ENCODE measurements at regions not wholly inside any gene's neighbourhood (a gene's known extent, or its start where the extent isn't known, plus 50 kb on each side); places are given as distances from the start of the nearest gene placed in this dataset.

DNA sequence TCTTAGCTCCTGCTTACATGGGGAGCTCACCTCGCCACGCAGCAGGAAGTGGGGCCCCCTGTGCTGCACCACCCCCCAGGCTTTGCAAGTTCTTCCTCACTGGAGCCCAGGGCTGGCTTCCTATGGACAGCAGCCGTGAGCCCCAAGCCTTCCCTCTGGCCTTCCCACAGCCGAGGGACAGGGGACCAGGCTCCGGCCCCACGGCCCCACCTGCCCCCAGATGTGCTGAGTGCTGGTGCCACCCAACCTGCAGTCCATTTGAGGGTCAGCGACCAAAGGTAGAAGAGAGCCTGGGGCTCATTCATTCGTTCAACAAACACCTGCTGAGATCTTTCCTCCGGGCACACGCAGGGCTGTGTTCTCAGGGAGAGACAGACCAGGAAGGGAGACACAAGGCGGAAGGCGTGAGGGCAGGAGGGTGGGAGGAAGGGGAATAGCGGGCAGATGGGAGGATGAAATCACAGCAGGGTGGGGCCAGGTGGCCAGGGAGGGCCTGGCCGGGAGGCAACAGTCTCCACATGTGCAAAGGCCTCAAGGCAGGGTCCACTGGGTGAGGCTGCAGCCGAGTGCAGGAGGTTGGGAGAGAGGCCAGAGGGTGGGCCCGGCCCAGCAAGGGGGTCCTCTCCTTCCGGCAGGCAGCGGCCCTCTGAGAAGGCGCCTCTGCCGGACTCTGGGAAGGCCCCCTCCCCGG, 100.1 kb downstream of the FOXL3 start:
- no peak overlapping the region for H3K27ac ChIP-seq
- TF ChIP-seq, protein P1, sequence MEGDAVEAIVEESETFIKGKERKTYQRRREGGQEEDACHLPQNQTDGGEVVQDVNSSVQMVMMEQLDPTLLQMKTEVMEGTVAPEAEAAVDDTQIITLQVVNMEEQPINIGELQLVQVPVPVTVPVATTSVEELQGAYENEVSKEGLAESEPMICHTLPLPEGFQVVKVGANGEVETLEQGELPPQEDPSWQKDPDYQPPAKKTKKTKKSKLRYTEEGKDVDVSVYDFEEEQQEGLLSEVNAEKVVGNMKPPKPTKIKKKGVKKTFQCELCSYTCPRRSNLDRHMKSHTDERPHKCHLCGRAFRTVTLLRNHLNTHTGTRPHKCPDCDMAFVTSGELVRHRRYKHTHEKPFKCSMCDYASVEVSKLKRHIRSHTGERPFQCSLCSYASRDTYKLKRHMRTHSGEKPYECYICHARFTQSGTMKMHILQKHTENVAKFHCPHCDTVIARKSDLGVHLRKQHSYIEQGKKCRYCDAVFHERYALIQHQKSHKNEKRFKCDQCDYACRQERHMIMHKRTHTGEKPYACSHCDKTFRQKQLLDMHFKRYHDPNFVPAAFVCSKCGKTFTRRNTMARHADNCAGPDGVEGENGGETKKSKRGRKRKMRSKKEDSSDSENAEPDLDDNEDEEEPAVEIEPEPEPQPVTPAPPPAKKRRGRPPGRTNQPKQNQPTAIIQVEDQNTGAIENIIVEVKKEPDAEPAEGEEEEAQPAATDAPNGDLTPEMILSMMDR (conservative IDR thresholded peaks at IDR 0.05): no peak

DNA sequence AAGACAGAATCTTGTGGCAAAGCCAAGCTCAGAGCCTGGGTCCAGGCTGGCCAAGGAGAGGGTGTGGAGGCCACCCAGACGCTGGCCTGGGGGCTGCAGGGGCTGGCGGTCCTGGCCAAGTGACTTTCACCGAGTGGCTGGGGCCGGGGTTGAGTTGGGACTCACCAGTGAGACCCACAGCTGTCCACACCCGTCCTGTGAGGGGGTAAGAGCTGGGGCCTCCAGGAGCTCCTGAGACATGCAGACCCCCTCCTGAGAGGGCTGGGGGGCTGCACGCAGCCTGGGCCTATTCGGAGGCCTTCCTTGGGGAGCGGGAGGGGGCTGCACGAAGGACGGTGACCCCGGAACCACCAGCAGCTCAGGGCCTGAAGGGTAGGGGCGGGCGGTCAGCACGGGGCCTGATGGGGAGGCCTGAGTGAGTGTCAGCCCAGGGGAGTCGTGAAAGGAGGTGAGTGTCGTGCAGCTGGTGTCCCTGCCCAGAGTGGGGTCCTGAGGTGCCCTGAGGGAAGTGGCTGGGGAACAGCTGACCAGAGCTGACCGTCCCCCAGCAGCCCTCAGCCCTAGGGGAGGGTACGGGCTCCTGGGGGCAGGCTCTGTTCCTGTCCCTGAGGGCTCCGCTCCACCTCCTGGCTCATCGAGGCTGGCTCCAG, 100.9 kb downstream of the FOXL3 start:
- TF ChIP-seq, protein P1 (conservative IDR thresholded peaks at IDR 0.05): no peak
- H3K27ac ChIP-seq: no peak overlapping the region

DNA sequence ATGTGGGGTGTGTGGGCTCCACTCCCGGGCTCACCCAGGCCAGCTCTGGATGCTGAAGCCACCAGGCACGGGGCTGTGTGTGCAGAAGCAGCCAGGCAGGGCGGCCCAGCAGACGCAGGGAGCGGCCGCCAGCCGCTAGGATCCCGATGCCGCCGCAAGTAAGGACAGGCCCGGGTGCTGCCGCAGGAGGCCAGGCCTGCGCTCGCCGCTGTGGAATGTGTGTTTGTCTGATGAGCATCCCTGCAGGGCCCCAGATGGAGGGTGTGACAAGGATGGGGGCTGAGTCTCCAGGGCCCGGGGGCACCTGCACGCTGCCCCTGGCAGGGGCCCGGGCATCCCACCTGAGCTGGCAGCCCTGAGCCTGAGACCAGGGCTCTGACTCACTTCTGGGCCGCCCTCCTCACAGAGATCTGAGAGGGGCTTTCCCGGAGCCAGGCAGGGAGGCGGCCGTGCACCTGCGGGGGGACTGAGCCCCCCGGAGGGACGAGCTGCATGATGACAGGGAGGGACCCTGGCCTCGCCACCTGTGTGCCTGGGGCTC, 101.5 kb downstream of the FOXL3 start:
- TF ChIP-seq, protein P1 (conservative IDR thresholded peaks at IDR 0.05): no peak

DNA sequence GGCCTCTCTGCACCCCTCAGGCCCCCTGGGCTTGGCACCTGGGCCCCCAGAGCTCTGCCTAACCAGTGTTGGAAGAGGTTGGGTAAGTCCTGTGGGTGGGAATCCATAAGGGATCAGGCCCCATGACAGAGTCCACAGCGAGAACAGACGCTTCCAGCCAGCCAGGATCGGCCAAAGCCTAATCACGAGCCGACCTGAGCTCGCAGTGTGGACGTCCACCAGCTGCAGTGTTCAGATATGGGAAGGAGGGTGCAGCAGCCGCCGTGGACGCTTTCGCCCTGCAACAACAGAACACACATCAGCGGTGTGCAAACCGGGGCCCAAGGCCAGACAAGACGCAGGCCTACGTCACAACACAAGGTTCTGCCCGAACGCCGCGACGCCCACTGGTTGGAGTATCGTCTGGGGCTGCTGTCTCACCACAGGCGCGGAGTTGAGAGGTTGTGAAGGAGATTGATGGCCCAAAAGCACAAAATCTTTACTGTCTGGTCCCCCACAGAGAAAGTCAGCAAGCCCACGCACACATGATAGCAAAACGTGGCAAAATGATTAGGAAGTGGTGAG, 102.1 kb downstream of the FOXL3 start:
- TF ChIP-seq, protein P1 (conservative IDR thresholded peaks at IDR 0.05): no peak
- H3K27ac ChIP-seq: no peak overlapping the region

More for the DNA sequence above, 101.5 kb downstream of the FOXL3 start:
- no peak overlapping the region for H3K27ac ChIP-seq

DNA sequence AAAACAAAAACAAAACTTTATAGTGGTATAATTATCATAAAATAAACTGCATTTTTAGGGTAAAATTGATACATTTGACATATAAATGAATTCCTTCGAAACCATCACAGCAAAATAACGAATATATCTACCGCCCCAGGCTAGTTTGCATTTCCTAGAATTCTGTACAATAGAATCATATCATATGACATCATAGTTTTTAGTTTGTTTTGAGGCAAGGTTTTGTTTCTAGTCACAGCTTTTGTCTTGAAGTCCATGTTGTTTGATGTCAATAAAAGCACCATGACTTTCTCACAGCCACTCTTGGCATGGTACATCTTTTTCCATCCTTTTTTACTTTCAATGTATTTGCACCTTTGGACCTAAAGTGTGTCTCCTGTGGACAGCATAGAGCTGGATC, 102.9 kb downstream of the FOXL3 start:
- H3K27ac ChIP-seq: no peak overlapping the region
- TF ChIP-seq, protein P1 (conservative IDR thresholded peaks at IDR 0.05): no peak

DNA sequence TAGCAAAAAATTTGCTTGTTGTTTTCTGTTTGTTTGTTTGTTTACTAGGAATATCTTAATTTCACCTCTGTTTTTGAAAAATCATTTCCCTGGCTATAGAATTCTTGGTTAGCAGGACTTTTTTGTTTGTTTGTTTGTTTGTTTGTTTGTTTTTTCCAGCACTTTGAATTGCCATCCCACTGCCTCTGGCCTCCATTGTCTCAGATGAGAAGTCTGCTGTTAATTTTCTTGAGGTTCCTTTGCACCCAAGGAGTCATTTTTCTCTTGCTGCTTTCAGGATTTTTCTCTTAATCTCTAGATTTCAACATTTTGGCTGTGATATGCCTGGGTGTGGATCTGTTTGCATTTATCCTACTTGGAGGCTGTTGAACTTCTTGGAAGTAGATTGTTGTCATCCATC, 105.7 kb downstream of the FOXL3 start:
- H3K27ac ChIP-seq: no peak overlapping the region
- TF ChIP-seq, protein P1 (conservative IDR thresholded peaks at IDR 0.05): no peak

DNA sequence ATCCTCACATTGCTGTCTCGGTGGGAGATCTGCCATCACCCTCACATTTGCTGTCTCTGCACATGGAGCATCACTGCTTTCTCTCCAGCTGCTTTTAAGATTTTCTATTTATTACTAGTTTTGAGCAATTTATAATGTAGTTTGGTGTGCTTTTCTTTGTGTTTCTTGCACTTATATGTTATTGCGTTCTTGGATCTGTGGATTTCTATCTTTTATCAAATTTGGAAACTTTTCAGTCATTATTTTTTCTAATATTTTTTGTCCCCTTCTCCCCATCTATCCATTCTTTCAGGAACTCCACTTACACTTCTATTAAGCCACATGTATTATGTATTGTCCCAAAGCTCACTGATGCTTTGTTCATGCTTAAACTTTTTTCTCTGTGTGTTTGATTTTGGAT, 108.9 kb downstream of the FOXL3 start:
- no peak overlapping the region for H3K27ac ChIP-seq
- TF ChIP-seq, protein P1 (conservative IDR thresholded peaks at IDR 0.05): no peak
